ENCODE measurements at regions not wholly inside any gene's neighbourhood (a gene's known extent, or its start where the extent isn't known, plus 50 kb on each side); places are given as distances from the start of the nearest gene placed in this dataset.

GRCh38 chr2:12657560-12657959 is 59.2 kb upstream of the TRIB2 start:
- Histone ChIP-seq H3K27ac (ENCODE audit: low read depth in 1 of 2, low read length in 1 of 2) (no peak overlapping the region), H3K9ac (ENCODE audit: insufficient read depth in 1 of 2, low read length in 2 of 2) (no peak overlapping the region), H3K9me3 (ENCODE audit: control insufficient read depth in 4 of 4, insufficient read depth in 3 of 4, low read length in 3 of 4) (no peaks in the 10 kb centered on the region), H3K36me3 (ENCODE audit: control insufficient read depth in 4 of 4, insufficient read depth in 4 of 4, low read length in 4 of 4) (no peaks in the 10 kb centered on the region), H3K4me3 (no peak overlapping the region), H3K27me3 (ENCODE audit: control insufficient read depth in 3 of 3, insufficient read depth in 3 of 3, low read length in 2 of 3) (no peaks in the 10 kb centered on the region), H3K4me1 (ENCODE audit: control insufficient read depth in 5 of 5, insufficient read depth in 5 of 5, low read length in 5 of 5) (no peaks in the 10 kb centered on the region)
- no peak for TF ChIP-seq CTCF (IDR thresholded peaks at IDR 0.05; ENCODE audit: control extremely low read depth, extremely low read depth)
- DNase-seq (no peak), ATAC-seq (ENCODE audit: insufficient read depth, low FRiP score) (no peak)
- 79 to 96% methylated on average over 6 of the region's 6 CpGs for WGBS, 2 donors

DNA sequence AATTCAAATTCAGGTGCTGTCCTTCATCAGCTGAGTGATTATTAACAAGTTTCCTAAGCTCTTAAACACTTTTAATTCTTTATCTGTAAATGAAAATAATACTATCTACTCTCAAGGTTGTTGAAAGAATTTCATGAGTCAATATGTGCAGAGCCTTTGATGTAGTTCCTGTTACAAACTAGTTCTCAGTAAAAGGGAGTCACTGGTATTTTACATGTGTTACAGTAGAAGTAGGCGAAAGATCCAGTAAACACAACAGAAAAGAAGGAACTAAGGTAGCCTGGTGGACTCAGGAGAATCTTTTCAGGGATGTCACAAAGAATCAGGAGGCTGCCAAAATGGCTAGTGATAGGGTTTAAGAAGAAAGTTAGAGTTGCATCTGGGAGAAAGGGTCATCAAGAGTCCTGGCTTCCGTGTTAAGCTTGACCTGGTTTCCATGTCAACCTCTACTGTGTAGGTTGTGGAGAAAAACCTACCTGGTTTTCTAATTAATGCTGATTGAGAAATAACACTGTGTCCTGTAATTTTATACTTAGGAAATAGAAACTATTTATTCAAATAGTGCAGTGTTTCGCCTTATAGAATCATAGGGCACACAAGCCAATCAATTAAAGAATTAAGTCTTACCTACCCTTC is 58.3 kb upstream of the TRIB2 start:
- no peak for ATAC-seq (ENCODE audit: insufficient read depth, low FRiP score)
- 75 to 88% methylated on average over 3 of the region's 3 CpGs for WGBS, 2 donors
- Histone ChIP-seq H3K9me3 (ENCODE audit: control insufficient read depth in 4 of 4, insufficient read depth in 3 of 4, low read length in 3 of 4) (no peaks in the 10 kb centered on the region), H3K27me3 (ENCODE audit: control insufficient read depth in 3 of 3, insufficient read depth in 3 of 3, low read length in 2 of 3) (no peaks in the 10 kb centered on the region), H3K9ac (ENCODE audit: insufficient read depth in 1 of 2, low read length in 2 of 2) (no peak overlapping the region), H3K36me3 (ENCODE audit: control insufficient read depth in 4 of 4, insufficient read depth in 4 of 4, low read length in 4 of 4) (no peaks in the 10 kb centered on the region), H3K4me3 (no peak overlapping the region), H3K4me1 (ENCODE audit: control insufficient read depth in 5 of 5, insufficient read depth in 5 of 5, low read length in 5 of 5) (peaks cover 0 to 1% (median 0%) of the 10 kb centered on the region in 5 donors), H3K27ac (ENCODE audit: low read depth in 1 of 2, low read length in 1 of 2) (no peak overlapping the region)
- no peak for TF ChIP-seq CTCF (IDR thresholded peaks at IDR 0.05; ENCODE audit: control extremely low read depth, extremely low read depth)
- peak in 2 of 3 donors; percentile 10 to 35 for DNase-seq

- no peak for ATAC-seq (ENCODE audit: insufficient read depth, low FRiP score)
- 75 to 82% methylated on average over 1 of the region's 1 CpG for WGBS, 2 donors
- Histone ChIP-seq H3K36me3 (ENCODE audit: control insufficient read depth in 4 of 4, insufficient read depth in 4 of 4, low read length in 4 of 4) (no peaks in the 10 kb centered on the region), H3K9ac (ENCODE audit: insufficient read depth in 1 of 2, low read length in 2 of 2) (no peak overlapping the region), H3K9me3 (ENCODE audit: control insufficient read depth in 4 of 4, insufficient read depth in 3 of 4, low read length in 3 of 4) (no peaks in the 10 kb centered on the region), H3K27me3 (ENCODE audit: control insufficient read depth in 3 of 3, insufficient read depth in 3 of 3, low read length in 2 of 3) (no peaks in the 10 kb centered on the region), H3K4me1 (ENCODE audit: control insufficient read depth in 5 of 5, insufficient read depth in 5 of 5, low read length in 5 of 5) (peaks cover 0 to 5% (median 0%) of the 10 kb centered on the region in 5 donors), H3K27ac (ENCODE audit: low read depth in 1 of 2, low read length in 1 of 2) (no peak overlapping the region), H3K4me3 (no peak overlapping the region)
- TF ChIP-seq CTCF (IDR thresholded peaks at IDR 0.05; ENCODE audit: control extremely low read depth, extremely low read depth): no peak
- no peak for DNase-seq
Observed at GRCh38 chr2:12661489-12661888, 55.2 kb upstream of the TRIB2 start.

Data from lung (tissue), 11 donors.